HFF-Myc (cell line): ENCODE measurements at regions not wholly inside any gene's neighbourhood (a gene's known extent, or its start where the extent isn't known, plus 50 kb on each side); places are given as distances from the start of the nearest gene placed in this dataset.

Experiments used
- DNase-seq: peaks from one replicate; pipeline ENCODE4 v3.0.0-alpha.2; 2011; ENCODE audit warnings: low read depth; ENCODE audit errors: extremely low read depth
- H3K4me3 ChIP-seq: replicated peaks from 2 replicates; pipeline ENCODE4 v1.5.1; 2011; ENCODE audit warnings: low read depth, mild to moderate bottlenecking, control low read depth, low read length
- TF ChIP-seq, protein P1 (sequence below): IDR thresholded peaks from 2 replicates; pipeline ENCODE4 v1.5.1; 2012; ENCODE audit warnings: mild to moderate bottlenecking, low read depth, low read length, control low read depth; ENCODE audit errors: missing control alignments

DNA sequence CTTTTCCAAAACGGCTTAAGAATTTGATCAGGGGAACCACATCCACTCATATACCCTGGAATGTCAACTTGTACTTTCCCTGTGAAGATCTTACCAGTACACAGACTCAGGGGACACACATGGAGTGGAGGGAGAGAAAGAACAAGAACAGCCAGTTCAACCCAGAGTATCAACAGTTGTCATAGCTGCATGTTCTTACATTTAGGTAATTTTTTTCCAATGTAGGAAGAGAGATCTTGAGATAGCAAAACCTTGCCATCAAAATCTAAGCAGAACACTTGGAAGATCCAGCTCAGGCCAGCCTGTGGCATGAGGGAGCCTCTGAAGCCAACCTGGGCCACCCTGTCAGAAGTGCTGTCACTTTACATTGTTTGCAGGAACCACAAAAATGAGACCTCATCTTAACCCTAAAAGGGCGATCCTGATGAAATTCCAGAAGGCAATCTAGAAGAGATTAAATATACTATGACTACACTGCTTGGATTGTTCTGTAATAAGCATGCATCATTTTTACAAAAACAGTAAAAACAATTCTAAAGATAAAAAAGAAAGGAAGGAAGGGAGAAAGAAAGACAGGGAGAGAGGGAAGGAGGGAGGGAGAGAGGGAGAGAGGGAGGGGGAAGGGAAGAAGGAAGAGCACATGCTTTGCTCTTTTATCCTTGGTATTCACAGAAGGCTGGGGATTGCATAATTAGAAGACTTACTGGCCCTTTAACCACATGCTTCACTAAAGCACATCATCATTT lies 124.7 kb upstream of the TCF21 start:
- no peak overlapping the region for H3K4me3 ChIP-seq
- TF ChIP-seq, protein P1, sequence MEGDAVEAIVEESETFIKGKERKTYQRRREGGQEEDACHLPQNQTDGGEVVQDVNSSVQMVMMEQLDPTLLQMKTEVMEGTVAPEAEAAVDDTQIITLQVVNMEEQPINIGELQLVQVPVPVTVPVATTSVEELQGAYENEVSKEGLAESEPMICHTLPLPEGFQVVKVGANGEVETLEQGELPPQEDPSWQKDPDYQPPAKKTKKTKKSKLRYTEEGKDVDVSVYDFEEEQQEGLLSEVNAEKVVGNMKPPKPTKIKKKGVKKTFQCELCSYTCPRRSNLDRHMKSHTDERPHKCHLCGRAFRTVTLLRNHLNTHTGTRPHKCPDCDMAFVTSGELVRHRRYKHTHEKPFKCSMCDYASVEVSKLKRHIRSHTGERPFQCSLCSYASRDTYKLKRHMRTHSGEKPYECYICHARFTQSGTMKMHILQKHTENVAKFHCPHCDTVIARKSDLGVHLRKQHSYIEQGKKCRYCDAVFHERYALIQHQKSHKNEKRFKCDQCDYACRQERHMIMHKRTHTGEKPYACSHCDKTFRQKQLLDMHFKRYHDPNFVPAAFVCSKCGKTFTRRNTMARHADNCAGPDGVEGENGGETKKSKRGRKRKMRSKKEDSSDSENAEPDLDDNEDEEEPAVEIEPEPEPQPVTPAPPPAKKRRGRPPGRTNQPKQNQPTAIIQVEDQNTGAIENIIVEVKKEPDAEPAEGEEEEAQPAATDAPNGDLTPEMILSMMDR: no peak
- no peak for DNase-seq

DNA sequence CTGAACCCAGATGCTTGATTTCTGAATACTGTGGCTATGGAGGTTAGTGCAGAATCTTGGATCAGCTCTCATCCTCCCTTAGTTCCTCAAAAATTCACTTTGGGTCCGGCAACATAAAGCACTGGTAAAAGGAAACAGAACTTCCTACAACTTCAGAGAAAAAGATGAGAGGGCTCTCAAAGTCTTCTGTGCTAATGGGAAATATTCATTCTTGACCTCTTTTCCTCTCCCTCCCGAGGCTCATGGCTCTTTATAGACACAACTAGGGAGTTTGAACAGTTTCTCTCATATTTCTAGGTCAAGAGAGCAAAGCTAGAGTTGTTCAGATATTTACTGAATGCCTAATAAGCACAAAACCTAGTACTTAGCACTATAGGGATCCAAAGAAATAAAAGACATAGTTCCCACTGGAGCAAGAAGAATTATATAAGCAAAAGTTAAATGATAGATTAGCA lies 124.1 kb upstream of the TCF21 start:
- no peak overlapping the region for H3K4me3 ChIP-seq
- DNase-seq: no peak
- TF ChIP-seq, protein P1: no peak

DNA sequence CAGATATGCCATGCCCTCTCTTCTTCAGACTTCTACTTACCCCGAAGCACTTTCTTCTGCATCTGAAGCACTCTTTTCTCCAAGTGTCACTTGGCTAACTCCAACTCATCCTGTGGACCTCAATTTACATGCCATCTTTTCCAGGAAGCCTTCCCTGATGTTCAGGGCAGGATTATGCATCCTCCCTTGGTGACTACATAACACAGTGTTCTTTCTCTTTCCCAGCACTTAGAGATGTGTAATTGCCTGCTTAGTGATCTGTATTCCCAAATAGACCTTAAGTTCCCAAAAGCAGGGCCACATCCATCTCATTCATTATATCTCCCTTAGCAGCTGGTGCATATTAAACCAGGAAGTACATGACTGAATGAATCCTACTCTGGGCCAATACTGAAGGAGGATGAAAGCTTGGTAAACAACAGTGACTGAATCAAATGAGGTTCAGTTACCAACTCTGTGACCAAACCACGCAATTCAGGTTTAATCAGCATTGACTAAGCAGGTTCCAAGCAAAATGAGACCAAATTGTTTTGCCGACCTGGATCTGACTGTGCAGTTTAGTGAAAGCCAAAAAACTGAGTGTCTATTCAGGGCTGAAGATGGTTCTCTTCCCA lies 121.4 kb upstream of the TCF21 start:
- H3K4me3 ChIP-seq: no peak overlapping the region
- TF ChIP-seq, protein P1: no peak
- DNase-seq: no peak

DNA sequence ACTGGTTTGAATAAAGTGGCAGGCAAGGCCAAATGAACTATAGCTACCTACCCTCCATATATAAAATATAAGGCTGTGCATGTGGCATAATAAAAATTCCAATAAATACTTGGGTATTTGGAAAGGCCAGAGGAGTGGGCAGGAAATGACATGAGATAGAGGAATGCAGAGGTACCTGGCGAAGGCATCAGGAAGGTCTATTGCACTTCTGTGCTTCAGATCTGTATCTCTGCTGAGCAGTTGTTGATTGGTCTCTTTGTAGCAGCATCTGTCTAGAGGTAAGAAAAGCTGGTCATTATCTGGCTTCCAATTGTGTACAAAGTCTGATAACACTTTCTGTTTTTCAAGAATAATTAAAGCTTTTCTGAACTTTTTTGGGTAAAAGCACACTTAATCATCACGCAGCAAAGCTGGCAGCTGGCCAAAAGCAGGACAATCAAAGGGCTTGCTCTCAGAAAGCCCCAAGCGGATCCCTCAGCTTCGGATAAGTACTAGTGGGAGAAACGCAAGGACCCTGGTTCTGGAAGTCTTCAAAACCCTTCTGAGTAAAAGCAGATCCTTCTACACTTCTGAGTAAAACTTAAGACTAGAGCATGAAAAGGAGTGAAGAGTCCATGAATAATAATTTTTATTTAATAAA lies 120.1 kb upstream of the TCF21 start:
- no peak overlapping the region for H3K4me3 ChIP-seq
- TF ChIP-seq, protein P1: no peak
- DNase-seq: no peak

DNA sequence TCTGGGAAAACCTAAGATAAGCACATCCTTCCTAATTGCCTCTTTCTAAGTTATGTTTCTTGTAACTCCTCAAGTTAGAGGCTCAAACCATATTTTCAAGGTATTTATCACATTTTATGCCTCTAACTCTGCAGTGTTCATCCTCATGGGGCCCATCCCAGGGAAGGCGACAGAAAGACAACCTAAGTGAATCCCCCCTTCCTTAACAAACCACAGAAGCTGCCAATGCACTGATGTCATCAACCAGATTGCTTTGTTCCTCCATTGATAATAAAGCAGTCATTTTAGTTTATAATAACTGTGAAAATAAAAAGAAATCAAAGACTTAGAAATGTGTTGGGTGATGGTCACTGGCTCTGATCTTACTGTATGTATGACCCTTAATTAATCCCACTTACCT lies 119.5 kb upstream of the TCF21 start:
- TF ChIP-seq, protein P1: no peak
- H3K4me3 ChIP-seq: no peak overlapping the region
- DNase-seq: no peak

DNA sequence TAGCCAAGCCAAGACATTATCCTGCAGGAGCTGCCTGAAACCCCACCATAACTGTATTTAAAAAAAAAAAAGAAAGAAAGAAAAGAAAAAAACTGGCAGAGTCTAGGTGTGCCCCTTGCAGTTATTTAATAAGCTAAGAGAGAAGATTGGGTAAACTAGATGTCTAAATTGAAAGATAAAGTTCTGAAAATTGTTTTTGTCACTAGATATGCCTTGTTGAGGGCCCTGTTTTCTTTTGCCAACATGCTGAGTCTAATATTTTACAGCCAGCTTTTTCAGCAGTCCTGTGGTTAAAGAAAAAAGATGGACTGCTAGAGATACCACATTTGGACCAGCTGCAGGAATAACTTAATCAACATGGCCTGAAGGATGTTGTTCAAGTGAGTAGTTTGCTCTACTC lies 116.3 kb upstream of the TCF21 start:
- TF ChIP-seq, protein P1: no peak
- H3K4me3 ChIP-seq: no peak overlapping the region
- DNase-seq: no peak
